GM12878 (cell line): ENCODE measurements at regions not wholly inside any gene's neighbourhood (a gene's known extent, or its start where the extent isn't known, plus 50 kb on each side); places are given as distances from the start of the nearest gene placed in this dataset.

ENCODE experiments used
- ATAC-seq: fragments of 200-7000 bp; cut with Tn5 transposase; 3 replicates; pipeline ENCODE4 v1.9.1; 2020; ENCODE audit warnings: mild to moderate bottlenecking, moderate library complexity
- BruUV-seq: library from RNA; stranded (reverse); fragments of 400-500 nt; replicated peaks from 2 replicates; lab custom pipeline; 2021; lab: Mats Ljungman, UMichigan
- CTCF ChIA-PET: fragments of 300-600 bp; sonication (Branson Sonifier 250); formaldehyde crosslinking; extraction: SDS; loops from one replicate; lab custom pipeline; 2021; ENCODE audit warnings: inconsistent platforms; lab: Yijun Ruan, JAX
- POLR2A ChIA-PET: fragments of 350-600 bp; formaldehyde crosslinking; extraction: SDS; loops from one replicate; lab custom pipeline; 2021; ENCODE audit warnings: inconsistent platforms; lab: Charles Lee
- RAD21 ChIA-PET: fragments of 300-600 bp; sonication (Branson Sonifier 250); formaldehyde crosslinking; loops from one replicate; lab custom pipeline; 2023; ENCODE audit warnings: antibody characterized with exemption; ENCODE audit not compliant: unreplicated experiment; lab: Charles Lee
- SMC1A ChIA-PET: fragments of 300-600 bp; sonication (Branson Sonifier 250); formaldehyde crosslinking; loops from one replicate; lab custom pipeline; 2023; ENCODE audit not compliant: unreplicated experiment, uncharacterized antibody; lab: Charles Lee
- DNase-seq: peaks from one replicate; pipeline ENCODE4 v3.0.0-alpha.2; 2011; ENCODE audit warnings: low read depth, low spot score
- FAIRE-seq: peaks from 3 replicates; lab custom pipeline; 2011; peaks lifted over from hg19 to GRCh38; lab: Jason Lieb, UNC
- H2AFZ ChIP-seq: 2 replicates; pipeline ENCODE4 v1.6.0; 2011; ENCODE audit warnings: low read depth, low read length, control low read depth; ENCODE audit not compliant: control insufficient read depth
- H3K27ac ChIP-seq: 2 replicates; pipeline ENCODE4 v1.5.1; 2011; ENCODE audit warnings: control low read depth; ENCODE audit not compliant: control insufficient read depth, insufficient read depth
- H3K27me3 ChIP-seq, 2 experiments: replicated peaks in 1 of 2; 2 replicates each; pipeline versions ENCODE4 v1.6.0 to v1.6.1; 2011; ENCODE audit warnings: low read length in 1 of 2; ENCODE audit not compliant: control insufficient read depth in 2 of 2, insufficient read depth in 2 of 2
- H3K36me3 ChIP-seq, 2 experiments: 2 replicates each; pipeline ENCODE4 v1.5.1; 2011; ENCODE audit warnings: low read length in 1 of 2; ENCODE audit not compliant: control insufficient read depth in 2 of 2, insufficient read depth in 2 of 2
- H3K4me1 ChIP-seq: 2 replicates; pipeline ENCODE4 v1.6.1; 2011; ENCODE audit warnings: mild to moderate bottlenecking, low read length, moderate library complexity, mixed read lengths; ENCODE audit not compliant: control insufficient read depth, insufficient read depth
- H3K4me2 ChIP-seq: 2 replicates; pipeline ENCODE4 v1.6.0; 2011; ENCODE audit warnings: control low read depth; ENCODE audit not compliant: control insufficient read depth, insufficient read depth
- H3K4me3 ChIP-seq: fragments of 200-600 bp; sonication (generic); 2 replicates; pipeline ENCODE4 v1.5.1; 2016
- H3K79me2 ChIP-seq: 2 replicates; pipeline ENCODE4 v1.6.0; 2011; ENCODE audit warnings: low read length; ENCODE audit not compliant: control insufficient read depth, insufficient read depth
- H3K9ac ChIP-seq: 2 replicates; pipeline ENCODE4 v1.8.0; 2011; ENCODE audit warnings: low read length, control low read depth, mixed read lengths; ENCODE audit not compliant: control insufficient read depth, insufficient read depth
- H3K9me3 ChIP-seq: replicated peaks from 3 replicates; pipeline ENCODE4 v1.5.1; 2011; ENCODE audit warnings: mild to moderate bottlenecking, low read length; ENCODE audit not compliant: control insufficient read depth, insufficient read depth
- H4K20me1 ChIP-seq: 2 replicates; pipeline ENCODE4 v1.6.0; 2011; ENCODE audit not compliant: control insufficient read depth, insufficient read depth
- JUNB ChIP-seq: IDR thresholded peaks from 2 replicates; pipeline ENCODE4 v1.6.1; 2016; ENCODE audit warnings: antibody characterized with exemption, mild to moderate bottlenecking
- JUND ChIP-seq: IDR thresholded peaks from 2 replicates; pipeline ENCODE4 v1.6.1; 2012; ENCODE audit warnings: low read depth, mild to moderate bottlenecking, low read length, improper control_type of control experiment, moderate library complexity
- RAD21 ChIP-seq: IDR thresholded peaks from 2 replicates; pipeline ENCODE4 v1.6.1; 2011; ENCODE audit warnings: mild to moderate bottlenecking, low read depth, low read length, moderate library complexity; ENCODE audit not compliant: insufficient read depth
- SPI1 ChIP-seq: IDR thresholded peaks from 2 replicates; pipeline ENCODE4 v1.6.1; 2011; ENCODE audit warnings: low read depth, mild to moderate bottlenecking, low read length, moderate library complexity, borderline replicate concordance; ENCODE audit not compliant: insufficient read depth
- WRNIP1 ChIP-seq: IDR thresholded peaks from 2 replicates; pipeline ENCODE4 v1.6.1; 2011; ENCODE audit warnings: low read depth, low read length, improper control_type of control experiment, borderline replicate concordance
- ZBTB11 ChIP-seq: fragments of 450-650 bp; formaldehyde crosslinking; IDR thresholded peaks from 2 replicates; pipeline ENCODE4 v1.5.0; 2022; ENCODE audit warnings: mild to moderate bottlenecking, missing genetic modification characterization
- ZNF274 ChIP-seq: IDR thresholded peaks from one replicate; pipeline ENCODE4 v1.8.0; 2011; ENCODE audit not compliant: insufficient read length, insufficient read depth
- WGBS: methylation state at CpG from one replicate; pipeline ENCODE4 v1.1.6; 2016; ENCODE audit warnings: low lambda C conversion rate; ENCODE audit not compliant: insufficient replicate concordance, insufficient coverage; ENCODE audit errors: missing lambda C conversion rate; 5-methylcytosine and 5-hydroxymethylcytosine counted together
- in situ Hi-C: fragments of 300-500 bp; cut with MboI; formaldehyde crosslinking; loops from 9 replicates; pipeline ENCODE4 v1.14.3; 2018; ENCODE audit warnings: mixed read lengths
- intact Hi-C: fragments of 100-400 bp; cut with micrococcal nuclease; formaldehyde crosslinking; loops from one replicate; pipeline ENCODE4 v1.14.2; 2022; ENCODE audit not compliant: unreplicated experiment
- TF ChIP-seq, protein P1 (sequence below): IDR thresholded peaks from 2 replicates; pipeline ENCODE4 v1.6.1; 2011; ENCODE audit warnings: borderline replicate concordance, low read depth, mild to moderate bottlenecking, moderate library complexity, low read length; ENCODE audit not compliant: insufficient read depth, poor library complexity, severe bottlenecking
- TF ChIP-seq, protein P2 (sequence below): IDR thresholded peaks from 2 replicates; pipeline ENCODE4 v1.6.1; 2011; ENCODE audit warnings: mild to moderate bottlenecking, low read depth, low read length, moderate library complexity; ENCODE audit not compliant: insufficient replicate concordance

DNA sequence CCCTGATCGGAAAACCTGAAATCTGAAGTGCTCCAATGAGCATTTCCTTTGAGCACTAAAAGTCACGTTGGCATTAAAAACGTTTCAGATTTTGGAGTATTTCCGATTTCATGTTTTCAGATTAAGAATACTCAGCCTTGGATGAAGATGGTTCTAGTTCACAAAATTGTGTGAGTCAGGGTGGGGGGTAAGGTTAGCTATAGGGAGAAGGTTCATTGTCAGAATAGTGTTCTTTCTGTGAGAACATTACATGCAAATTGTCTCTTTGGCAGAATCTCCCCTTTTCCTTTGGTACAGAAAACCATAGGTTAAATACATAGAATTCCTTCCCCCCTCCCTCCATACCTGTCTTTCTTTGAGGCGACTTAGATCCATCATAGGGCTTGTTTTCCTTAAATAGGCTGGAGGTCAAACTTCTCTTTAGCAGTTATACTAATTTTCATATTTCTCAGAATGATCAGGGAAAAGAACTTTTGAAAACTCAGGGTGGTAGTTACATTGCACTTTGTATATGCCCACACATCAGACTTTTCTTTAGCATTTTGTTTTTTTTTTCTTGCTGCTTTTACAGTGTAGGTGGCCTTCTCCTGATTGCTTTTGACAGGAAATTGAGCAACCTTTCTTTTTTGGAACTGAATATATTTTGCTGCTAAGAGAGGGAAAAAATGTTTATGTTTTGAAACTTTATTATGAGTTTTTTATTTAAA, 503.5 kb downstream of the PCNX1 start (continued):
- TF ChIP-seq ZBTB11 (CRISPR knock-in tag) (no peak), SPI1 (no peak), JUND (no peak), ZNF274 (no peak)

DNA sequence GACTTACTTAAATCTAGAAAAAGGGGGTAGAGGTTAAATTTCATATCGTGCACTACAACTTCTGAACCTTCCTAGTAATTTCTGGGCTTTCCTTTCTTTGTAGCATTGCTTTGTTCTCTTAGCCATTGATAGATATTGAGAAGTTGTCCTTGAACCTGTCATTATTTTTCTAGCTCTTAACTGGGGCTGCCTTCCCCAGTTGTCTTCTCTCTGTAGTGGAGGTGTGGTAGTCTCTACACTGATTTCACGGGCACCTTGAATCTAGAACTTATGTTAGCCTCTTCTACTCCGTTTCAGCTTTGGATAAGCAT, 504.0 kb downstream of the PCNX1 start:
- H3K9me3 ChIP-seq: peaks cover 2% of the 10 kb centered on the region; the same call in 2 of the 3 replicates
- WGBS: 78% methylated on average over 3 of the region's 3 CpGs
- TF ChIP-seq, protein P1, sequence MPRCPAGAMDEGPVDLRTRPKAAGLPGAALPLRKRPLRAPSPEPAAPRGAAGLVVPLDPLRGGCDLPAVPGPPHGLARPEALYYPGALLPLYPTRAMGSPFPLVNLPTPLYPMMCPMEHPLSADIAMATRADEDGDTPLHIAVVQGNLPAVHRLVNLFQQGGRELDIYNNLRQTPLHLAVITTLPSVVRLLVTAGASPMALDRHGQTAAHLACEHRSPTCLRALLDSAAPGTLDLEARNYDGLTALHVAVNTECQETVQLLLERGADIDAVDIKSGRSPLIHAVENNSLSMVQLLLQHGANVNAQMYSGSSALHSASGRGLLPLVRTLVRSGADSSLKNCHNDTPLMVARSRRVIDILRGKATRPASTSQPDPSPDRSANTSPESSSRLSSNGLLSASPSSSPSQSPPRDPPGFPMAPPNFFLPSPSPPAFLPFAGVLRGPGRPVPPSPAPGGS: no peak
- TF ChIP-seq, protein P2, sequence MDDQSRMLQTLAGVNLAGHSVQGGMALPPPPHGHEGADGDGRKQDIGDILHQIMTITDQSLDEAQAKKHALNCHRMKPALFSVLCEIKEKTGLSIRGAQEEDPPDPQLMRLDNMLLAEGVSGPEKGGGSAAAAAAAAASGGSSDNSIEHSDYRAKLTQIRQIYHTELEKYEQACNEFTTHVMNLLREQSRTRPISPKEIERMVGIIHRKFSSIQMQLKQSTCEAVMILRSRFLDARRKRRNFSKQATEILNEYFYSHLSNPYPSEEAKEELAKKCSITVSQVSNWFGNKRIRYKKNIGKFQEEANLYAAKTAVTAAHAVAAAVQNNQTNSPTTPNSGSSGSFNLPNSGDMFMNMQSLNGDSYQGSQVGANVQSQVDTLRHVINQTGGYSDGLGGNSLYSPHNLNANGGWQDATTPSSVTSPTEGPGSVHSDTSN: no peak
- no peak for TF ChIP-seq WRNIP1
- TF ChIP-seq RAD21: no peak
- TF ChIP-seq JUNB: no peak
- no peak overlapping the region for H3K4me2 ChIP-seq
- ATAC-seq (no peak), DNase-seq (no peak), FAIRE-seq (no peak)
- H3K79me2 ChIP-seq: peaks cover 47% of the 10 kb centered on the region
- peaks cover 2 to 7% of the 10 kb centered on the region in 2 experiments; a peak in 2 of 4 replicates for H3K36me3 ChIP-seq
- ChIA-PET RAD21 (interaction anchor here (0.7 to 2.6 kb wide), 3 partner anchors 12 to 83 kb away, joined by 4 to 11 read pairs (median 4); no protein-coding TSS in a partner anchor), CTCF (interaction anchor here (0.6 to 2.3 kb wide), 5 partner anchors 7 to 250 kb away, joined by 3 to 10 read pairs (median 3); no protein-coding TSS in a partner anchor), POLR2A (interaction anchor here (1.0 to 2.1 kb wide), 2 partner anchors 12 to 18 kb away, joined by 4 to 5 read pairs; no protein-coding TSS in a partner anchor), SMC1A (interaction anchor here (1.4 to 3.1 kb wide), 7 partner anchors 8 to 89 kb away, joined by 4 to 14 read pairs (median 8); no protein-coding TSS in a partner anchor)
- in situ Hi-C loops (no loop called here), intact Hi-C loops (no loop called here)
- H4K20me1 ChIP-seq: no peaks in the 10 kb centered on the region
- no peaks in the 10 kb centered on the region; the same call in 1 of the 2 replicates for H3K4me1 ChIP-seq
- H3K27me3 ChIP-seq: no peaks in the 10 kb centered on the region
- BruUV-seq: no TSS peak
- 0 out of 2 replicates have a peak overlapping the region, but pooled peaks have one; percentile 14 for H3K27ac ChIP-seq
- H3K9ac ChIP-seq: no peak overlapping the region
- no peak overlapping the region for H2AFZ ChIP-seq
- H3K4me3 ChIP-seq: no peak overlapping the region
